ENCODE measurements at regions not wholly inside any gene's neighbourhood (a gene's known extent, or its start where the extent isn't known, plus 50 kb on each side); places are given as distances from the start of the nearest gene placed in this dataset.

DNA sequence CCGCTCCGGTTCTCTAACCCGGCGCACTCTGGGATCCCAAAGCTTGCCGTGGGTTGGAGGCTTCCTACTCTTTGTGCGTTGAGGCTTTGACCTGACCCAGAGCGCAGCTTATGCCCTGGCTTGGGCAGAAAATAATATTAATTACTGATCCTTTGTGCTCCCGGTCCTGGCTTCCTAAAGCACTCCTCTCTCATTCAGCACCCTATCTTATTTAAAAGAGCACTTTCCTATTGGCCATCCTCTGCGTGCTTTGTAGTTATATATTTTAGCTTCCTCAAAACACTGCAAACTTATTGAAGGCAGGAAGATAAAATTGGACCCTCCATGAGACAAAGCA lies 466.0 kb downstream of the XPNPEP1 start:
- Histone ChIP-seq H3F3A (ENCODE audit: insufficient read depth, low read length, poor library complexity, severe bottlenecking) (no peaks in the 10 kb centered on the region), H3K4me3 (ENCODE audit: low read length) (peak overlapping the region; percentile 71), H3K9me3 (ENCODE audit: low read length) (no peaks in the 10 kb centered on the region), H2AFZ (ENCODE audit: low read depth, low read length) (no peak overlapping the region), H4K20me1 (ENCODE audit: insufficient read depth) (no peaks in the 10 kb centered on the region), H3K27ac (ENCODE audit: low read length) (no peak overlapping the region), H3K9ac (ENCODE audit: low read length) (peak overlapping the region; percentile 45), H3K9me2 (ENCODE audit: insufficient read depth, low read length) (no peaks in the 10 kb centered on the region), H3K79me2 (replicated peaks; ENCODE audit: insufficient read depth, low read length) (no peaks in the 10 kb centered on the region), H3K27me3 (ENCODE audit: insufficient read depth, low read depth, low read length) (peaks cover 25% of the 10 kb centered on the region), H3K36me3 (ENCODE audit: insufficient read depth, low read length) (no peaks in the 10 kb centered on the region), H3K4me2 (ENCODE audit: low read length) (peak overlapping the region; percentile 36)
- TF ChIP-seq RAD21 (conservative IDR thresholded peaks at IDR 0.05) (no peak), CTCF (IDR thresholded peaks at IDR 0.05; ENCODE audit: poor library complexity, severe bottlenecking) (no peak), EZH2 (IDR thresholded peaks at IDR 0.05; ENCODE audit: borderline replicate concordance, insufficient read depth, low read length, poor library complexity, severe bottlenecking) (no peak), POLR2AphosphoS5 (IDR thresholded peaks at IDR 0.05) (no peak), SMC3 (conservative IDR thresholded peaks at IDR 0.05; ENCODE audit: poor library complexity) (no peak), MXI1 (conservative IDR thresholded peaks at IDR 0.05; ENCODE audit: poor library complexity, severe bottlenecking) (no peak), REST (IDR thresholded peaks at IDR 0.05; ENCODE audit: borderline replicate concordance) (no peak), TAF1 (IDR thresholded peaks at IDR 0.05; ENCODE audit: low read depth) (no peak), EP300 (conservative IDR thresholded peaks at IDR 0.05; ENCODE audit: poor library complexity, severe bottlenecking) (no peak)

DNA sequence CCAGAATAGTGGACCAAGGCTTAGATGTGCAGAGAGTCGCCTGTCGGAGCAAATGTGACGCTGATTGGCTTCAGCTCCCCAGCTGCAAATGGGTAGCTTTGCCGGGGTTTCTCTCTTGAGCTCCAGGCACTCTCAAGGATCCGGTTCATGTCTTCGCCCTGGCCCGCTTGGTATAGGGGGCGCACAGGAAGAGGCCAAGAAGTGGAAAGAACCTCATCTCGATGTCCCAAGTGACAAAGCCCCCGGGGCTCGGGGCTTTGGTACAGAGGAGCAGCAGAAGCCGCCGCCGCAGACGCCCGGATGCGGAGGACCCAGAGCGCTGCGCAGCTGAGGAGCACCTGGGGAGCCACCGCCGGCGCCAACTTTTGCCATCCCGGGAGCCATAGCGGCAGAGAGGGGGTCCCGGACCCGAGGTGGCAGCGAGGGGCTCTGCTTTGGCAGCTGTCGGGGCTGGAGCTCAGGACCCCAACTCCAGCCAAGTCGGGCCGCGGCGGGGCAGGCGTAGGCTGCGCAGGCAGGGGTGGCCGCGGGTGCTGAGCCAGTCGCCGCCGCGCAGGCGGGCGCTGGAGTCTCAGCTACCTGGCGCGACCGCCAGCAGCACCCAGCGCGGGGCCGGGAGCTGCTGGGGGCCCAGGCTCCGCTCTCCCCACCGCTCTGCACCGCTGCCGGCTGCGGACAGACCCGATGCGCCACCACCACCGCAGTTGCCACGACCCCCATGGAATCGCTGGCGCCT lies 466.6 kb downstream of the XPNPEP1 start:
- H3K9me3 ChIP-seq (ENCODE audit: low read length): no peaks in the 10 kb centered on the region
- no peaks in the 10 kb centered on the region for H3K36me3 ChIP-seq (ENCODE audit: insufficient read depth, low read length)
- H4K20me1 ChIP-seq (ENCODE audit: insufficient read depth): no peaks in the 10 kb centered on the region
- H3K9ac ChIP-seq (ENCODE audit: low read length): peak overlapping the region; percentile 45
- H3K79me2 ChIP-seq (replicated peaks; ENCODE audit: insufficient read depth, low read length): no peaks in the 10 kb centered on the region
- H3F3A ChIP-seq (ENCODE audit: insufficient read depth, low read length, poor library complexity, severe bottlenecking): no peaks in the 10 kb centered on the region
- no peak overlapping the region for H3K27ac ChIP-seq (ENCODE audit: low read length)
- H3K4me3 ChIP-seq (ENCODE audit: low read length): peak overlapping the region; percentile 71
- H3K4me2 ChIP-seq (ENCODE audit: low read length): peak overlapping the region; percentile 36
- peaks cover 25% of the 10 kb centered on the region for H3K27me3 ChIP-seq (ENCODE audit: insufficient read depth, low read depth, low read length)
- no peaks in the 10 kb centered on the region for H3K9me2 ChIP-seq (ENCODE audit: insufficient read depth, low read length)
- no peak overlapping the region for H2AFZ ChIP-seq (ENCODE audit: low read depth, low read length)
- TF ChIP-seq MXI1 (conservative IDR thresholded peaks at IDR 0.05; ENCODE audit: poor library complexity, severe bottlenecking) (no peak), CTCF (IDR thresholded peaks at IDR 0.05; ENCODE audit: poor library complexity, severe bottlenecking) (peak; percentile 25), RAD21 (conservative IDR thresholded peaks at IDR 0.05) (peak; percentile 50)
